Ascending aorta (tissue), 2 donors: ENCODE measurements at regions not wholly inside any gene's neighbourhood (a gene's known extent, or its start where the extent isn't known, plus 50 kb on each side); places are given as distances from the start of the nearest gene placed in this dataset.
"Not testable (repeated sequence)": the region's sequence is repeated elsewhere in the genome, so short reads cannot be mapped to it uniquely, and the experiment has no call there.

Experiments
- DNase-seq, 2 donors: peaks; one replicate each; pipeline ENCODE4 v3.0.0-alpha.2; 2019; ENCODE audit warnings: low spot score in 2 of 2
- H3K27ac ChIP-seq, 2 donors: fragments of 200-600 bp; sonication (generic); one replicate each; pipeline ENCODE4 v1.5.1; 2016 to 2017; ENCODE audit warnings: mild to moderate bottlenecking in 1 of 2
- H3K27me3 ChIP-seq: fragments of 200-600 bp; sonication (generic); one replicate; pipeline ENCODE4 v1.5.1; 2017
- H3K36me3 ChIP-seq, 2 donors: fragments of 200-600 bp; sonication (generic); one replicate each; pipeline ENCODE4 v1.5.1; 2016
- H3K4me1 ChIP-seq, 2 donors: fragments of 200-600 bp; sonication (generic); one replicate each; pipeline ENCODE4 v1.5.1; 2016 to 2017; ENCODE audit warnings: mild to moderate bottlenecking in 1 of 2
- H3K4me3 ChIP-seq, 2 donors: fragments of 200-600 bp; sonication (generic); one replicate each; pipeline ENCODE4 v1.5.1; 2016 to 2017; ENCODE audit warnings: mild to moderate bottlenecking in 1 of 2
- H3K9me3 ChIP-seq, 2 donors: fragments of 200-600 bp; sonication (generic); one replicate each; pipeline ENCODE4 v1.5.1; 2016
- intact Hi-C: fragments of 100-400 bp; cut with DNase I; formaldehyde crosslinking; loops from one replicate; pipeline ENCODE4 v1.15.1; 2023
- TF ChIP-seq, protein P1 (sequence below), 3 experiments: fragments of 200-600 bp in 2 of 3; fragments of 450-650 bp in 1 of 3; sonication (generic) in 2 of 3; IDR thresholded peaks; one replicate each; pipeline ENCODE4 v1.5.1; 2016 to 2019; ENCODE audit warnings: antibody characterized with exemption in 3 of 3, mild to moderate bottlenecking in 1 of 3, moderate library complexity in 1 of 3

DNA sequence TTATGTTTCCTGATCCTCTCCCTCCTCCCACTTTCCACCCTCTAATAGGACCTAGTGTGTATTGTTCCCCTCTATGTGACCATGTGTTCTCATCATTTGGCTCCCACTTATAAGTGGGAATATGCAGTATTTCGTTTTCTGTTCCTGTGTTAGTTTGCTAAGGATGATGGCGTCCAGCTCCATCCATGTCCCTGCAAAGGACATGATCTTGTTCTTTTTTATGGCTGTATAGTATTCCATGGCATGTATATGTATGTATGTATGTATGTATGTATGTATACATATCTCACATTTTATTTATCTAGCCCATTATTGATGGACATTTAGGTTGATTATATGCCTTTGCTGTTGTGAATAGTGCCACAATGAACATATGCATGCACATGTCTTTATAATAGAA, 188.7 kb downstream of the RFPL4B start:
- Histone ChIP-seq H3K9me3 (no peaks in the 10 kb centered on the region), H3K4me3 (no peak overlapping the region), H3K4me1 (no peaks in the 10 kb centered on the region), H3K36me3 (no peaks in the 10 kb centered on the region), H3K27me3 (no peaks in the 10 kb centered on the region), H3K27ac (no peak overlapping the region)
- DNase-seq, result no peak
- TF ChIP-seq, protein P1, sequence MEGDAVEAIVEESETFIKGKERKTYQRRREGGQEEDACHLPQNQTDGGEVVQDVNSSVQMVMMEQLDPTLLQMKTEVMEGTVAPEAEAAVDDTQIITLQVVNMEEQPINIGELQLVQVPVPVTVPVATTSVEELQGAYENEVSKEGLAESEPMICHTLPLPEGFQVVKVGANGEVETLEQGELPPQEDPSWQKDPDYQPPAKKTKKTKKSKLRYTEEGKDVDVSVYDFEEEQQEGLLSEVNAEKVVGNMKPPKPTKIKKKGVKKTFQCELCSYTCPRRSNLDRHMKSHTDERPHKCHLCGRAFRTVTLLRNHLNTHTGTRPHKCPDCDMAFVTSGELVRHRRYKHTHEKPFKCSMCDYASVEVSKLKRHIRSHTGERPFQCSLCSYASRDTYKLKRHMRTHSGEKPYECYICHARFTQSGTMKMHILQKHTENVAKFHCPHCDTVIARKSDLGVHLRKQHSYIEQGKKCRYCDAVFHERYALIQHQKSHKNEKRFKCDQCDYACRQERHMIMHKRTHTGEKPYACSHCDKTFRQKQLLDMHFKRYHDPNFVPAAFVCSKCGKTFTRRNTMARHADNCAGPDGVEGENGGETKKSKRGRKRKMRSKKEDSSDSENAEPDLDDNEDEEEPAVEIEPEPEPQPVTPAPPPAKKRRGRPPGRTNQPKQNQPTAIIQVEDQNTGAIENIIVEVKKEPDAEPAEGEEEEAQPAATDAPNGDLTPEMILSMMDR (IDR thresholded peaks at IDR 0.05), result no peak
- intact Hi-C loops, result no loop called here

DNA sequence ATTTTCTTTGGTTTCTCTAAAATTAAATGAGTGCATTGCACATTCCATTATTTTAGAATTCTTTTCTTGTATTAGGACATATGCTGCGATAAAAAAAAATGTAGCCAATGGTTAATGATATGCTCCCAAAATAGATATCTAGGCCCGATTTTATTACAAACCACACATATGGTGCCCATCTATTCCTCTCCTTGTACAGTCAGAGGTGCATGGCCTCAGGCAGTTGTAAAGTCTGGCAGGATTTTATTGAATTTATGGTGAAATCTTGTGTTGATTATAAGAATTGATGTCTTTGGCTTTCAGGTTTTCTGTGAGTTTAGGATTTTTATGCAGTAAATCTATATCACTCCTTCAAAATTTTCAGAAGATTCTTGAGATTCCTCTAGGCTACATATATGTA, 192.2 kb downstream of the RFPL4B start:
- DNase-seq, result no peak
- TF ChIP-seq, protein P1 (IDR thresholded peaks at IDR 0.05), result no peak
- Histone ChIP-seq H3K27me3 (no peaks in the 10 kb centered on the region), H3K4me3 (no peak overlapping the region), H3K4me1 (no peaks in the 10 kb centered on the region), H3K27ac (no peak overlapping the region), H3K36me3 (no peaks in the 10 kb centered on the region), H3K9me3 (peaks cover 0 to 3% of the 10 kb centered on the region in 2 donors)
- intact Hi-C loops, result no loop called here

DNA sequence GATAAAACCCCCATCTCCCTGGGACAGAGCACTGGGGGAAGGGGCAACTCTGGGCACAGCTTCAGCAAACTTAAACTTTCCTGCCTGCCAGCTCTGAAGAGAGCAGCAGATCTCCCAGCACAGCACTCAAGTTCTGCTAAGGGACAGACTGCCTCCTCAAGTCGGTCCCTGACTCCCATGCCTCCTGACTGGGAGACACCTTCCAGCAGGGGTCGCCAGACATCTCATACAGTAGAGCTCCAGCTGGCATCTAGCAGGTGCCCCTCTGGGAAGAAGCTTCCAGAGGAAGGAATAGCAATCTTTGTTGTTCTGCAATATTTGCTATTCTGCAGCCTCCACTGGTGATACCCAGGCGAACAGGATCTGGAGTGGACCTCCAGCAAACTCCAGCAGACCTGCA, 194.7 kb downstream of the RFPL4B start:
- H3K9me3 ChIP-seq, intact Hi-C loops, H3K36me3 ChIP-seq, H3K4me1 ChIP-seq, H3K27me3 ChIP-seq, H3K27ac ChIP-seq, DNase-seq, H3K4me3 ChIP-seq: not testable (repeated sequence)

DNA sequence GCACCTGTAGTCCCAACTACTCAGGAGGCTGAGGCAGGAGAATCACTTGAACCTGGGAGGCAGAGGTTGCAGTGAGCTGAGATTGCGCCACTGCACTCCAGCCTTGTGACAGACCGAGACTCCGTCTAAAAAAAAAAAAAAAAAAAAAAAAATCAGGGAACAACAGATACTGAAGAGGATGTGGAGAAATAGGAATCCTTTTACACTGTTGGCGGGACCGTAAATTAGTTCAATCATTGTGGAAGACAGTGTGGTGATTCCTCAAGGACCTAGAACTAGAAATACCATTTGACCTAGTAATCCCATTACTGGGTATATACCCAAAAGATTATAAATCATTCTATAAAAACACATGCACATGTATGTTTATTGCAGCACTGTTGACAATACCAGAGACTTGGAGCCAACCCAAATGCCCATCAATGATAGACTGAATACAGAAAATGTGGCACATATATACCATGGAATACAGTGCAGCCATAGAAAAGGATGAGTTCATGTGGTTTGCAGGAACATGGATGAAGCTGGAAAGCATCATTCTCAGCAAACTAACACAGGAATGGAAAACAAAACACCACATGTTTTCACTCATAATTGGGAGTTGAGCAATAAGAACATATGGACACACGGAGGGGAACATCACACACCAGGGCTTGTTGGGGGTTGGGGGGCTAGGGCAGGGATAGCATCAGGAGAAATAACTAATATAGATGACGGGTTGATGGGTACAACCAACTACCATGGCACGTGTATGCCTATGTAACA, 200.4 kb downstream of the RFPL4B start:
- H3K4me1 ChIP-seq, H3K27ac ChIP-seq, DNase-seq, intact Hi-C loops, H3K36me3 ChIP-seq, H3K4me3 ChIP-seq, H3K9me3 ChIP-seq, H3K27me3 ChIP-seq: not testable (repeated sequence)

DNA sequence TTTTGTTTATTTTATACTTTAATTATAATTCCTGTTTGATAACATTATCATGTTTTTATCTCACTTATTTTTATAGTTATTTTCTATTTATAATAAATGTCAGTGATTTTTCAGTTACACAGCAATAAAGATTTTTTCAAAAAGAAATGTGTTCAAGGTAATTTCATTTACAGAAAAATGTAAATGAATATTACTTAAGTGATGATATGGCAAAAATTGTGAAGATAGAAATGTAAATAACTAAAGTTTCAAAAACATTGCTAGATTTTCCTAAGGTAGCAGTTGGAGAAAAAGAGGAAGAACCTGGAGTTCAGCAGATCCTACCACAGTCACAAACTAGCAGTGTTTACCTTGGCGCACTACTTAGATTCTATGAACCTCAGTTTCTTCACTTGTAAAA, 202.6 kb downstream of the RFPL4B start:
- H3K9me3 ChIP-seq, result no peaks in the 10 kb centered on the region
- no peak overlapping the region for H3K4me3 ChIP-seq
- DNase-seq, result no peak
- no peak overlapping the region for H3K27ac ChIP-seq
- TF ChIP-seq, protein P1 (IDR thresholded peaks at IDR 0.05), result no peak
- no peaks in the 10 kb centered on the region for H3K36me3 ChIP-seq
- no peaks in the 10 kb centered on the region for H3K4me1 ChIP-seq
- intact Hi-C loops, result no loop called here
- H3K27me3 ChIP-seq, result no peaks in the 10 kb centered on the region

DNA sequence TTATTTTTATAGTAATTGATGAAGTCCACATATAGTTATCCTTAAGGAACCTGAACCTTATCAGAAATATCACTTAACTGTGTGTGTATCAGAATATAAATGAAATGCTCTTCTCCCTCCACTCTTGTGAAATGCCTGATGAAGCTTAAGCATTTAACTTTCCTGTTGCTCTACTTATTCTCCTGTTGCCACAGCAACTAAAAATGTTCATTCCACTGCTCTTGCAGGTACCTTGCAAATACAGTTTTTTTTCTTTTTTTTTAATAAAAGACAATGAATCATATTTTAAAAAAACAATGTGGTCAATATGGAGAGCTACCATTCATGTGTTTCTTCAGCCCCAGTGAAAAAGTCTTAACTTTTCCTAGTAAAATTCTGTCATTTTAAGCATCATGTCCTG, 210.3 kb downstream of the RFPL4B start:
- no peak overlapping the region for H3K27ac ChIP-seq
- H3K4me3 ChIP-seq, result no peak overlapping the region
- no peaks in the 10 kb centered on the region for H3K36me3 ChIP-seq
- no peak for DNase-seq
- TF ChIP-seq, protein P1 (IDR thresholded peaks at IDR 0.05), result no peak
- H3K9me3 ChIP-seq, result no peaks in the 10 kb centered on the region
- intact Hi-C loops, result no loop called here
- no peaks in the 10 kb centered on the region for H3K4me1 ChIP-seq
- H3K27me3 ChIP-seq, result no peaks in the 10 kb centered on the region

DNA sequence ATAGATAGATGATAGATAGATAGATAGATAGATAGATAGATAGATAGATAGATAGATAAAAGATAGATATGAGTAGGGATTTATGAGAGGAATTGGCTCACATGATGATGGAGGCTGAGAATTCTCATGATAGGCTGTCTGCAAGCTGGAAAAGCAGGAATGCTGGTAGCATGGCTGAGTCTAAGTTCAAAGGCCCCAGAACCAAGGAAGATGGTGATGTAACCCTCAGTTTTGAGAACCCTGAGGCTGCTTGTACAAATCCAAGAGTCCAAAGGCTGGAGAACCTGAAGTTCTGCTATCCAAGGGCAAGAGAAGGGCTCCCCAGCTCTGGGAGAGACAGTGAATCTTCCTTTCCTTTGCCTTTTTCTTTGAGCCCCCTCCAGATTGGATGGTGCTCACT, 210.8 kb downstream of the RFPL4B start:
- H3K4me3 ChIP-seq, result no peak overlapping the region
- H3K27me3 ChIP-seq, result no peaks in the 10 kb centered on the region
- TF ChIP-seq, protein P1 (IDR thresholded peaks at IDR 0.05), result no peak
- no peaks in the 10 kb centered on the region for H3K9me3 ChIP-seq
- intact Hi-C loops, result no loop called here
- no peak overlapping the region for H3K27ac ChIP-seq
- no peaks in the 10 kb centered on the region for H3K36me3 ChIP-seq
- no peaks in the 10 kb centered on the region for H3K4me1 ChIP-seq
- no peak for DNase-seq
